ENCODE measurements at regions not wholly inside any gene's neighbourhood (a gene's known extent, or its start where the extent isn't known, plus 50 kb on each side); places are given as distances from the start of the nearest gene placed in this dataset.
"Not testable (repeated sequence)": the region's sequence is repeated elsewhere in the genome, so short reads cannot be mapped to it uniquely, and the experiment has no call there.

DNA sequence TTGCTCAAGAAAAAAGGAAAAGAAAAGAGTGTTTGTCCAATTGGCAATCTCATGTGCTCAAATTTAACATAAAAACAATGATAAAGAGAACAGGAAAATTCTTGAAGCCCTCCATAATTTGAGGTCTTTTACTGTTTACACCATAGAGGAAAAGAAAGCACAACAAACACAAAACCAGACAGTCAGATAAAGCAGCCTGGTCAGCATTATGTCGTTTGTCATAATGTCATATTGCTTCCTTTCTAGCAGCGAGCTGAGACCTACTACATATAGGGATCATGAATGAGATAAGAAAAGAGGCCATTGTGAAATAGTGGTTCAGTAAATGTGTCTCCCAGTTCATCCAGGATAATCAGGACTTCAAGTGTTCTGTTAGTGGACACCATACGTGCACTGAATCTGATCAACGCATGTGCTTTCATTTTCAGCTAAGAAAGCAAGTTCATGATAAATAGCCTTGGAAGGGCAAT, 64.7 kb upstream of the SELENOP start:
- DNase-seq (ENCODE audit: low read depth) = no peak

DNA sequence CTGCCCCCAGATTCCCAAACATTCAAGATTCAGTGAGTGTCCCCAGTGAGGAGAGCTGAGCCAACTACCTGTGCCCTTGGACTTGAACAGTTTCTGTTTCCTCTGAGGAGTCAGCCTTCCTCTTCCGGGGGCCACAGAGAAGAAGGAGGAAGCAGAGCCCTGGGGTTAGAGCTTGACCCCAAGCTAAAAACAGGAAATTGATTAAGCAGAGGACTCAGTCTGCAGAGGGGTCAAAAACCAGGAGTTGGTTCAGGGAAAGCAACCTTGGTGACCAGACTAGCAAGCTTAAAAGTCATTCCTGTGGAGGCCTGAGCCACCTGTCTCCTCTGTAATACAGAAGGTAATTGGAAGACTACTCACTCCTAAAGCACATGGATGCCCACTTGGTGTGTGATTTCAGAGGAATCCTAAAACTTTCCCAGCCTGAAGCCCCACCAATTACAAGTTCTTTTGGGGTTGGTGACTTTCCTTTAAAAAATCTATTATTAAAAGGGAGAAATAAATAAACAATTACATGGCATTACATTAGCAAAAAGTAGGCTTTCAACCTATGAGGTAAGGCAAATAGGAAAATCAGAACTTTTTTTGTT, 64.2 kb upstream of the SELENOP start:
- H3K4me3 ChIP-seq (ENCODE audit: low read depth, low read length) = no peak overlapping the region
- no peak for DNase-seq (ENCODE audit: low read depth)

More for the DNA sequence above, 64.7 kb upstream of the SELENOP start:
- no peak overlapping the region for H3K4me3 ChIP-seq (ENCODE audit: low read depth, low read length)

GRCh38 chr5:42875211-42875610, 63.5 kb upstream of the SELENOP start:
- DNase-seq (ENCODE audit: low read depth) = no peak
- no peak overlapping the region for H3K4me3 ChIP-seq (ENCODE audit: low read depth, low read length)

DNA sequence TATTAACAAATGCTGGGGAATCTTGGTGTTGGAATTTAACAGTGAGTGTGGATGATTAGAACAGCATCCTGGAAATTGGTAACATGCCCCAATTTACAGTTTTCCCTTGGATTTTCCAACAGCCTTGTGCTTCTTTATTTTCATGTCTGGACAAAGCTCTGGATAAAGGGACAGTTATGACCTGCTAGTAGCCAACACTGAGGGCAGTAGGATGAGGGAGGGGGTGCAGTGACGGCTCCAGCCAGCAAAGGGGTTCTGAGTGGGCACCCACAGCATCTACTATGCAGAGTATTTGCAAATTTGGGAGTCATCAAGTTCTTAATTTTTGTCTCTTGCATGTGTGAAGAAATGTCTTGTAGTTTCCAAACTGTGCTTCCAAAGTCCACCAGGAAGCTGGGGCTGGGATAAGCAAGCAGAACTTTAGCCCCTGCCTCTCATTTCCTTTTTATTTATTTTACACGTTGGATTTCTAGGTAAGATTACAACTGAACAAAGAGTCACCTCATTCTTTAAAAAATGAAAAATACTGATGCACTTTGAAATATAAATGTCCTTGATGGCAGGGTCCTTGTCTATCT, 63.0 kb upstream of the SELENOP start:
- DNase-seq (ENCODE audit: low read depth) = no peak
- H3K4me3 ChIP-seq (ENCODE audit: low read depth, low read length) = no peak overlapping the region

GRCh38 chr5:42872865-42873264, 61.2 kb upstream of the SELENOP start:
- no peak overlapping the region for H3K4me3 ChIP-seq (ENCODE audit: low read depth, low read length)
- no peak for DNase-seq (ENCODE audit: low read depth)

- no peak for DNase-seq (ENCODE audit: low read depth)
- no peak overlapping the region for H3K4me3 ChIP-seq (ENCODE audit: low read depth, low read length)
These were observed 59.3 kb upstream of the SELENOP start for GRCh38 chr5:42870882-42871418.

DNA sequence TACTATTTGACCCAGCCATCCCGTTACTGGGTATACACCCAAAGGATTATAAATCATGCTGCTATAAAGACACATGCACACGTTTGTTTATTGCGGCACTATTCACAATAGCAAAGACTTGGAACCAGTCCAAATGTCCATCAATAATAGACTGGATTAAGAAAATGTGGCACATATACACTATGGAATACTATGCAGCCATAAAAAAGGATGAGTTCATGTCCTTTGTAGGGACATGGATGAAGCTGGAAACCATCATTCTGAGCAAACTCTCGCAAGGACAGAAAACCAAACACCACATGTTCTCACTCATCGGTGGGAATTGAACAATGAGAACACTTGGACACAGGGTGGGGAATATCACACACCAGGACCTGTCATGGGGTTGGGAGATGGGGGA, 56.7 kb upstream of the SELENOP start:
- DNase-seq (ENCODE audit: low read depth); H3K4me3 ChIP-seq (ENCODE audit: low read depth, low read length): not testable (repeated sequence)

GRCh38 chr5:42864749-42865148, 53.1 kb upstream of the SELENOP start:
- H3K4me3 ChIP-seq (ENCODE audit: low read depth, low read length); DNase-seq (ENCODE audit: low read depth): not testable (repeated sequence)

Data from skeletal muscle cell (primary cell).